PFSK-1 (cell line): ENCODE measurements at regions not wholly inside any gene's neighbourhood (a gene's known extent, or its start where the extent isn't known, plus 50 kb on each side); places are given as distances from the start of the nearest gene placed in this dataset.

Experiments used
- FOXP2 ChIP-seq: optimal IDR thresholded peaks from 2 replicates; pipeline ENCODE3; 2011; ENCODE audit warnings: borderline replicate concordance, control low read depth, inconsistent platforms; ENCODE audit not compliant: insufficient read depth; ENCODE audit errors: extremely low read length, extremely low read depth
- POLR2AphosphoS5 ChIP-seq: IDR thresholded peaks from 2 replicates; pipeline ENCODE4 v1.6.1; 2012; ENCODE audit warnings: low read depth, mild to moderate bottlenecking, control low read depth, low read length, moderate library complexity
- SIN3A ChIP-seq: IDR thresholded peaks from 2 replicates; pipeline ENCODE4 v1.6.1; 2012; ENCODE audit warnings: mild to moderate bottlenecking, low read length, moderate library complexity, borderline replicate concordance; ENCODE audit not compliant: insufficient read depth
- TAF1 ChIP-seq: IDR thresholded peaks from 2 replicates; pipeline ENCODE4 v1.6.1; 2012; ENCODE audit warnings: low read length, control low read depth, borderline replicate concordance; ENCODE audit not compliant: insufficient read depth
- TF ChIP-seq, protein P1 (sequence below), 2 experiments: IDR thresholded peaks; 2 replicates each; pipeline versions ENCODE4 v1.6.1 to v1.8.0; 2011 to 2012; ENCODE audit warnings: low read depth in 2 of 2, low read length in 2 of 2, control low read depth in 1 of 2, inconsistent platforms in 1 of 2, mild to moderate bottlenecking in 1 of 2, moderate library complexity in 1 of 2; ENCODE audit not compliant: insufficient read depth in 1 of 2

DNA sequence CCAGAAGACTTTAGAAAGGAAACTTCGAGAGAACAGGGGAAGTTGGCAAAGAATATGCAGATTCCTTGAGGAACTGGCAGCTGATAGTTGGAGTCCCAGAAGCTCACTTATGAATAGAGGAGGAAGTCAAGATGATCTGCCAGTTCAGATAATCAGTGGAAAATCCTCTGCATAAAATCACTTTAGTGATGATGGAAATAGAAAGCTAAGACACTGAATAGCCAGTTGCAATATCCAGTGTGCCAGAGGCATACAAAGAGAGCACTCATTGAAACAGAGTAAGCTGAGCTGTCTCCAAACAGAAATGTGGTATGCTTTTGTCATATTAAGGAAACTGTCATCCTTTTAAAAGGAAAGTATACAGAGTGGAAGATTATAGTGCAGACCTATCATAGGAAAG, 1207.6 kb downstream of the OTOL1 start:
- TF ChIP-seq SIN3A = no peak
- TF ChIP-seq TAF1 = no peak
- TF ChIP-seq, protein P1, sequence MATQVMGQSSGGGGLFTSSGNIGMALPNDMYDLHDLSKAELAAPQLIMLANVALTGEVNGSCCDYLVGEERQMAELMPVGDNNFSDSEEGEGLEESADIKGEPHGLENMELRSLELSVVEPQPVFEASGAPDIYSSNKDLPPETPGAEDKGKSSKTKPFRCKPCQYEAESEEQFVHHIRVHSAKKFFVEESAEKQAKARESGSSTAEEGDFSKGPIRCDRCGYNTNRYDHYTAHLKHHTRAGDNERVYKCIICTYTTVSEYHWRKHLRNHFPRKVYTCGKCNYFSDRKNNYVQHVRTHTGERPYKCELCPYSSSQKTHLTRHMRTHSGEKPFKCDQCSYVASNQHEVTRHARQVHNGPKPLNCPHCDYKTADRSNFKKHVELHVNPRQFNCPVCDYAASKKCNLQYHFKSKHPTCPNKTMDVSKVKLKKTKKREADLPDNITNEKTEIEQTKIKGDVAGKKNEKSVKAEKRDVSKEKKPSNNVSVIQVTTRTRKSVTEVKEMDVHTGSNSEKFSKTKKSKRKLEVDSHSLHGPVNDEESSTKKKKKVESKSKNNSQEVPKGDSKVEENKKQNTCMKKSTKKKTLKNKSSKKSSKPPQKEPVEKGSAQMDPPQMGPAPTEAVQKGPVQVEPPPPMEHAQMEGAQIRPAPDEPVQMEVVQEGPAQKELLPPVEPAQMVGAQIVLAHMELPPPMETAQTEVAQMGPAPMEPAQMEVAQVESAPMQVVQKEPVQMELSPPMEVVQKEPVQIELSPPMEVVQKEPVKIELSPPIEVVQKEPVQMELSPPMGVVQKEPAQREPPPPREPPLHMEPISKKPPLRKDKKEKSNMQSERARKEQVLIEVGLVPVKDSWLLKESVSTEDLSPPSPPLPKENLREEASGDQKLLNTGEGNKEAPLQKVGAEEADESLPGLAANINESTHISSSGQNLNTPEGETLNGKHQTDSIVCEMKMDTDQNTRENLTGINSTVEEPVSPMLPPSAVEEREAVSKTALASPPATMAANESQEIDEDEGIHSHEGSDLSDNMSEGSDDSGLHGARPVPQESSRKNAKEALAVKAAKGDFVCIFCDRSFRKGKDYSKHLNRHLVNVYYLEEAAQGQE (IDR thresholded peaks at IDR 0.05; ENCODE audit: insufficient read depth in 1 of 2, low read depth in 2 of 2, low read length in 2 of 2) = no peak
- no peak for TF ChIP-seq POLR2AphosphoS5
- TF ChIP-seq FOXP2 = no peak

DNA sequence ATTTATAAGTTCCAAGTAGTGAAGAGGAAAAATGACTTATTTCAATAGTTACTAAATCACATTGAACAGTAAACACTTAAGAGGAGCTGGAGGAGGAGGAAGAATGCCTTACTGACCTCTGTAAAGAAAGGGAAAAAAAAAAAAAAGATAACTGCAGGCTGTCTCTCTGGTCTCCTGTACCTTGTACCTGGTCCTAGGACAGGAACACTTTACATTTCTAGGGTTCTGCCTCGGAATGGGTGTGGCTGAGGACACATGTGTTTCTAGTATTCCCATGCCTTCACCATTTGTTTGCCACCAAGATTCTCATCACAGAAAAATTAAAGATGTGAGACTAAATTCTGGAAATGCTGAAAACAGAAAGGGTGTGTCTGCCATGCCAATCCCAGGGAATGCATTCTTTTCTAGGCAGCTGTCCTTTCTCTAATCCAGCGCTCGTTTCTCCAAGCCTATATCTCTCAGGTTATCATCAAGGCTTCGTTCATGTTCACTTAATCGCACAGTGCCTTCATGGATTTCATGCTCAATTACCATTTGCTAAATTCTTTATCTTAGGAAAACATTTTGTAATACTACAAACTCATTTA, 1208.3 kb downstream of the OTOL1 start:
- TF ChIP-seq POLR2AphosphoS5 = no peak

DNA sequence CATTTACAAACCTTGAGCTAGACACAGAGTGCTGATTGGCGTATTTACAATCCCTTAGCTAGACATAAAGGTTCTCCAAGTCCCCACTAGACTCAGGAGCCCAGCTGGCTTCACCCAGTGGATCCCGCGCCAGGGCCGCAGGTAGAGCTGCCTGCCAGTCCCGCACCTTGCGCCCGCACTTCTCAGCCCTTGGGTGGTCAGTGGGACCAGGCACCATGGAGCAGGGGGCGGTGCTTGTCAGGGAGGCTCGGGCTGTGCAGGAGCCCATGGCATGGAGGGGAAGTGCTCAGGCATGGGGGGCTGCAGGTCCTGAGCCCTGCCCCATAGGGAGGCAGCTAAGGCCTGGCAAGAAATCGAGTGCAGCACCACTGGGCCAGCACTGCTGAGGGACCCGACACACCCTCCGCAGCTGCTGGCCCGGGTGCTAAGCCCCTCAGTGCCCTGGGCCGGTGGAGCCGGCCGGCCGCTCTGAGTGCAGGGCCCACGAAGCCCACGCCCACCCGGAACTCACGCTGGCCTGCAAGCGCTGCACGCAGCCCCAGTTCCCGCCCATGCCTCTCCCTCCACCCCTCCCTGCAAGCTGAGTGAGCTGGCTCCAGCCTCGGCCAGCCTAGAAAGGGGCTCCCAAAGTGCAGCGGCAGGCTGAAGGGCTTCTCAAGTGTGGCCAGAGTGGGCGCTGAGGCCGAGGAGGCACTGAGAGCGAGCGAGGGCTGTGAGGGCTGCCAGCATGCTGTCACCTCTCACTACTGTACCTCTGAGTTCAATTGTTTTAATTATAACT, 1213.9 kb downstream of the OTOL1 start:
- TF ChIP-seq, protein P1 (IDR thresholded peaks at IDR 0.05; ENCODE audit: insufficient read depth in 1 of 2, low read depth in 2 of 2, low read length in 2 of 2) = no peak
- TF ChIP-seq FOXP2 = no peak

DNA sequence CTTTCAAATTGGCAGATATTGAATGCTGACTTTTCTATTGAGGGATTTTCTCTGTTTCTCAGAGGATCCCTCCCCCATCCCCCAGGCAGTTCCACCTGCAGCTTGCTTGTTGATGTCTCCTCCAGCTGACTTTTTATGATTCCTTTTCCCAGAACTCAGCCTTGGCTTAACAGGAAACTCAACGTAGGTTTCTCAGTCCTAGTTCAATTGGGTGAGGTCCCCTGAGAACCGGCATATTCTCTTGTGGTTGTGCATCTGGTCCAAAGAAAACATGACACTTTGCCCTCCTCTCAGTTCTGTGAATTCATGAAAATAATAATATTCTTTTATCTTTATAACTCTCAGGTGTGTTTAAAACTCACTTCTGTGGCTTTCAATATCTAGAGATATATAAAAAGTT, 1222.1 kb downstream of the OTOL1 start:
- TF ChIP-seq TAF1 (no peak), SIN3A (no peak), FOXP2 (no peak), POLR2AphosphoS5 (no peak)
- TF ChIP-seq, protein P1 (IDR thresholded peaks at IDR 0.05; ENCODE audit: insufficient read depth in 1 of 2, low read depth in 2 of 2, low read length in 2 of 2) = no peak

DNA sequence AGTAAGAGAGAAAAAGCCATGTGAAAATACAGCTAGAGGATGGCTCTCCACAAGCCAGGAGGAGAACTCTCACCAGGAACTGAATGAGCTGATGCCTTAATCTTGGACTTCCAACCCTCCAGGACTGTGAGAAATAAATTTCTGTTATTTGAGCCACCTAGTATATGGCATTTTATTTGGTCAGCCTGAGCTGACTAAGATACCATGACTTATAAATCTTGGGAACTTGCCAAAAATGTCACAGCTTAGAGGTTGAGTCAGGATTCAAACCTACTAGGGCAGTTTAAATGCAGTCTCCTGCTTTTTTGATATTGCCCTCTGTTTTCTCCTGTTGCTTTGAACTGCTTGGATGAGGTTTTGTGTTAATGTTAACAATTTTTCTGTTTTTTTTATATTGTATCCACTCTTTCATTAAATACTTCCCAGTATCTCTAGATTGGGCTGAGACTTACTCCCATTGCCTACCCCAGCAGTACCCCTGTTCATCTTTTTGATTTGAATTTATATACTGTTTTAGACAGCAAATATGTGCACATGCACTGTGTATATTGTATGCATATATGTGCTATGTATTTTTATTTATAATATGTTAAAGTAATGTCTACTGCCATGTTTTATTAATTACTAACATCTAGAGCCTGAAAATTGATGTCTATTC, 1223.2 kb downstream of the OTOL1 start:
- TF ChIP-seq TAF1 = no peak
- TF ChIP-seq, protein P1 (IDR thresholded peaks at IDR 0.05; ENCODE audit: insufficient read depth in 1 of 2, low read depth in 2 of 2, low read length in 2 of 2) = no peak
- no peak for TF ChIP-seq POLR2AphosphoS5
- no peak for TF ChIP-seq FOXP2
- no peak for TF ChIP-seq SIN3A
